Uterus (tissue), 3 donors: ENCODE measurements at regions not wholly inside any gene's neighbourhood (a gene's known extent, or its start where the extent isn't known, plus 50 kb on each side); places are given as distances from the start of the nearest gene placed in this dataset.

ENCODE experiments used
- DNase-seq, 2 donors: peaks; one replicate each; pipeline ENCODE4 v3.0.0-alpha.2; 2019 to 2020
- H3K27ac ChIP-seq, 2 donors: fragments of 200-600 bp; sonication (generic); 1 replicate in 1 of 2; 2 replicates in 1 of 2; pipeline ENCODE4 v1.5.1; 2016 to 2018
- H3K27me3 ChIP-seq, 2 donors: fragments of 200-600 bp; sonication (generic); one replicate each; pipeline ENCODE4 v1.5.1; 2018 to 2019; ENCODE audit warnings: control low read depth in 1 of 2
- H3K36me3 ChIP-seq, 2 donors: fragments of 200-600 bp; sonication (generic); one replicate each; pipeline ENCODE4 v1.5.1; 2019; ENCODE audit warnings: control low read depth in 1 of 2
- H3K4me1 ChIP-seq, 2 donors: fragments of 200-600 bp; sonication (generic); one replicate each; pipeline ENCODE4 v1.5.1; 2018 to 2019; ENCODE audit warnings: control low read depth in 1 of 2
- H3K4me3 ChIP-seq, 2 donors: fragments of 200-600 bp; sonication (generic); 1 replicate in 1 of 2; 2 replicates in 1 of 2; pipeline ENCODE4 v1.5.1; 2018 to 2019; ENCODE audit warnings: mild to moderate bottlenecking in 1 of 2
- H3K9me3 ChIP-seq, 2 donors: fragments of 200-600 bp; sonication (generic); one replicate each; pipeline ENCODE4 v1.5.1; 2019; ENCODE audit warnings: control low read depth in 1 of 2
- POLR2A ChIP-seq, 2 donors: fragments of 450-650 bp; IDR thresholded peaks; one replicate each; pipeline ENCODE4 v1.6.1; 2016; ENCODE audit warnings: antibody characterized with exemption in 2 of 2, mild to moderate bottlenecking in 1 of 2, moderate library complexity in 1 of 2
- intact Hi-C: fragments of 100-400 bp; cut with DNase I; formaldehyde crosslinking; loops from one replicate; pipeline ENCODE4 v1.15.1; 2023; ENCODE audit warnings: low total_unique reads
- TF ChIP-seq, protein P1 (sequence below), 4 experiments: fragments of 200-600 bp in 2 of 4; fragments of 450-650 bp in 2 of 4; sonication (generic) in 2 of 4; IDR thresholded peaks; one replicate each; pipeline ENCODE4 v1.5.1; 2016 to 2019; ENCODE audit warnings: antibody characterized with exemption in 4 of 4, mild to moderate bottlenecking in 2 of 4, moderate library complexity in 1 of 4
- donor health status: DM: yes; HTN: yes; CAD: no.

DNA sequence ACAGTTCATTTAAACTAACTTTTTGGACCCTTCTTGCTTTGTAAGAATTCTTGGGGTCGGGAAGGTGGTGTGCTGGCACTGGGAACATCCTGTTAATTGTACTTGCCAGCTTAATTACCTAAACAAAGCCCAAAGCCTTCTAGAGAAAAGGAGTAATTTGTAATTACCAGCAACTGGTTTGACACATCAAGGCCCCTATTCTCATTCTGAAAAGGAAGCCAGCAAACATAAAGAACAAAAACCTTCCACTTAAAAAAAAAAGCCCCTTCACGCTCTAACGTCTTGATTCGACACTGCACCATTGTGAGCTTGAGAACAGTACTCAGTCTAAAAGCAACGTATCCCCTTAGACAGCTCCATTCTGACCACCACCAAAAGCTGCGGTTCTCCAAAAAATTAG lies 74.7 kb upstream of the RPH3AL start:
- DNase-seq, result no peak
- H3K4me1 ChIP-seq, result no peaks in the 10 kb centered on the region
- TF ChIP-seq POLR2A (IDR thresholded peaks at IDR 0.05), result no peak
- TF ChIP-seq, protein P1, sequence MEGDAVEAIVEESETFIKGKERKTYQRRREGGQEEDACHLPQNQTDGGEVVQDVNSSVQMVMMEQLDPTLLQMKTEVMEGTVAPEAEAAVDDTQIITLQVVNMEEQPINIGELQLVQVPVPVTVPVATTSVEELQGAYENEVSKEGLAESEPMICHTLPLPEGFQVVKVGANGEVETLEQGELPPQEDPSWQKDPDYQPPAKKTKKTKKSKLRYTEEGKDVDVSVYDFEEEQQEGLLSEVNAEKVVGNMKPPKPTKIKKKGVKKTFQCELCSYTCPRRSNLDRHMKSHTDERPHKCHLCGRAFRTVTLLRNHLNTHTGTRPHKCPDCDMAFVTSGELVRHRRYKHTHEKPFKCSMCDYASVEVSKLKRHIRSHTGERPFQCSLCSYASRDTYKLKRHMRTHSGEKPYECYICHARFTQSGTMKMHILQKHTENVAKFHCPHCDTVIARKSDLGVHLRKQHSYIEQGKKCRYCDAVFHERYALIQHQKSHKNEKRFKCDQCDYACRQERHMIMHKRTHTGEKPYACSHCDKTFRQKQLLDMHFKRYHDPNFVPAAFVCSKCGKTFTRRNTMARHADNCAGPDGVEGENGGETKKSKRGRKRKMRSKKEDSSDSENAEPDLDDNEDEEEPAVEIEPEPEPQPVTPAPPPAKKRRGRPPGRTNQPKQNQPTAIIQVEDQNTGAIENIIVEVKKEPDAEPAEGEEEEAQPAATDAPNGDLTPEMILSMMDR (IDR thresholded peaks at IDR 0.05), result no peak
- no peak overlapping the region for H3K27ac ChIP-seq
- intact Hi-C loops, result no loop called here
- no peaks in the 10 kb centered on the region for H3K27me3 ChIP-seq
- no peaks in the 10 kb centered on the region for H3K9me3 ChIP-seq
- H3K4me3 ChIP-seq, result no peak overlapping the region
- no peaks in the 10 kb centered on the region for H3K36me3 ChIP-seq

DNA sequence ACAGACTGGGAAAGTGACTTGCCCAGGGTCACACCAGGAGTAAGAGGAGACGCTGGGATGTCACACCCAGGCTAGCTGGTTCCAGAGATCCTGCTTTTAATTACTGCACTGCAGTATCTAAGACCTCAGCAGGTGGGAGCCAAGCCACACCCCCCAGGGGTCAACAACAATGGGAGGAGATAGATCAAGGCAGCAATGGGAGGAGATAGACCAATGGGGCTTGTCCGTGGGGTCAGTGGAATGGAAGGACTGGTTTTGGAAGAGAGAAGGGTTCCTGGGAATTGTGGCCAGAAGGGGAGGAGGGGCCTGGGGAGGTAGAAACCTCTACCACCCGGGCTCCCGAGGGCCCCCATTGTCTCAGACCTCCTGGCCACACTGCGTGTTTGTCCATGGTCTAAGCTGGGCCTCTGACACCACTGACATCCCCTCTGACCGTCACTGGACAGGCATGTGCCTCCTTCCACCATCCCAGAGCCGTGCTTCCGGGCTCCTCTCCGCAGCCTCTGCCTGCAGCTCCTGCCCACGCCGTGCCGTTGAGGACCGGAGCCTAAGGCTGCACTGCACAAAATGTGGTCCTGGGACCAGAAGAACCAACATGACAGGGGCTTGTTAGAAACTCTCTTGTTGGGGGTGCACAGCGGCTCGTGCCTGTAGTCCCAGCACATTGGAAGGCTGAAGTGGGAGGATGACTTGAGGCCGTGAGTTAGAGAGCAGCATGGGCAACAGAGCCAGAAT lies 69.8 kb upstream of the RPH3AL start:
- no peaks in the 10 kb centered on the region for H3K27me3 ChIP-seq
- no peaks in the 10 kb centered on the region for H3K4me1 ChIP-seq
- H3K36me3 ChIP-seq, result no peaks in the 10 kb centered on the region
- no peak overlapping the region for H3K27ac ChIP-seq
- DNase-seq, result no peak
- no peaks in the 10 kb centered on the region for H3K9me3 ChIP-seq
- no peak overlapping the region for H3K4me3 ChIP-seq
- intact Hi-C loops, result no loop called here
- TF ChIP-seq POLR2A (IDR thresholded peaks at IDR 0.05), result no peak
- TF ChIP-seq, protein P1 (IDR thresholded peaks at IDR 0.05), result no peak

DNA sequence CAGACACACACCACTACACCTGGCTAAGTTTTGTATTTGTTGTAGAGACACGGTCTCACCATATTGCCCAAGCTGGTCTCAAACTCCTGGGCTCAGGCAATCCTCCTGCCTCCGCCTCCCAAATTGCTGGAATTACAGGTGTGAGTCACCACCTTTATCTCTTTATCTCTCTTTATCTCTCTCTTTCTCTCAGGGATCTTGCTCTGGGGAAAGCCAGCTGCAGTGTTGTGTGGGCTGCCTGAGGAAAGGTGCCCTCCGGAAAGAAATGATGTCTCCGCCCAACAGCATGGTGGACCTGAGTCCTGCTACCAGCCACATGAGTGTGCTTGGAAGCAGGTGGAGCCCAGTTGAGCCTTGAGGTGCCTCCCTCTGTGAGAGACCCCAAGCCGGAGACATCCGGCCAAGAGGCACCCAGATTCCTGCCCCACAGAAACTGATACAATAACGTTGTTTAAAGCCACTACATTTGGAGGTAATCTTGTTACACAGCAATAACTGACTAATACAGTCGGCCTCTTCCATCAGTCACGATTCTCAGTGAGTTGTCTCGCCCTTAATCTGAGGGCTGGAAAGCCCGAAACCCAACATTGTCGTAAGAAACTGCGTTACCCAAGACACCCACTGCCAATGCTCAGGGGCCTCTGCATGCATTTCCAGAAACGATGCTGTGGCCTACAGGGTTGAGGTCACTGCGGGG lies 68.0 kb upstream of the RPH3AL start:
- Histone ChIP-seq H3K27me3 (no peaks in the 10 kb centered on the region), H3K4me1 (no peaks in the 10 kb centered on the region), H3K9me3 (no peaks in the 10 kb centered on the region), H3K4me3 (no peak overlapping the region), H3K36me3 (no peaks in the 10 kb centered on the region), H3K27ac (no peak overlapping the region)
- TF ChIP-seq, protein P1 (IDR thresholded peaks at IDR 0.05), result no peak
- TF ChIP-seq POLR2A (IDR thresholded peaks at IDR 0.05), result no peak
- intact Hi-C loops, result no loop called here
- DNase-seq, result no peak

DNA sequence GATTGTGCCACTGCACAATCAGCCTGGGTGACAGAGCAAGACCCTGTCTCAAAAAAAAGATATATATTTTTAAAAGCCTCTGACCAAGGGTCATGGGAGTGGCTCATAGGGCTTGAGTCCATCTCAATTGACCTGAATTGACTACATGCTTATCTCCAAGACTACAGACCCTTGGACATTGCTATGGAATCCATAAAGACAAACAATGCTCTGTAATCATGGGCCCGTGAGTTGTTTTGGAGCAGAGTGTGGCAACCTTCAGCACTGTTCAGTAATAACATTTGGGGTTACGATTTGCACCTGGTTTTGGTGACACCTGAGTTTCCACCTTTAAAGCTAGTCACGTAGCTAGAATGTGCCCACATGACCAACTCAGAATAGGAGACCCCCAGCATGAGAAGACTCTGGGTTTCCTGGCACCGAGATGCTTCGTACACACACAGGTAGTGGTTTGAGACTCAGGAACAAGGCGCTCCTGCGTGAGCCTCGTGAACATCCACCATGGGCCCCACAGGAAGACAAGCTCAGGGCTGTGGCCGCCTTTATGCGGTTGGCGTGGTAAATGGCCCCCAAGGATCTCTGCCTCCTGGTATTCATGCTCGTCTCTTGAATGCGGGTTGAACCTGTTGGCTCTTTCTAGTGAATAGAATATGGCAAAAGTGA lies 66.6 kb upstream of the RPH3AL start:
- Histone ChIP-seq H3K27me3 (no peaks in the 10 kb centered on the region), H3K27ac (no peak overlapping the region), H3K4me1 (no peaks in the 10 kb centered on the region), H3K9me3 (no peaks in the 10 kb centered on the region), H3K4me3 (no peak overlapping the region), H3K36me3 (no peaks in the 10 kb centered on the region)
- no peak for TF ChIP-seq POLR2A (IDR thresholded peaks at IDR 0.05)
- TF ChIP-seq, protein P1 (IDR thresholded peaks at IDR 0.05), result no peak
- intact Hi-C loops, result no loop called here
- no peak for DNase-seq

DNA sequence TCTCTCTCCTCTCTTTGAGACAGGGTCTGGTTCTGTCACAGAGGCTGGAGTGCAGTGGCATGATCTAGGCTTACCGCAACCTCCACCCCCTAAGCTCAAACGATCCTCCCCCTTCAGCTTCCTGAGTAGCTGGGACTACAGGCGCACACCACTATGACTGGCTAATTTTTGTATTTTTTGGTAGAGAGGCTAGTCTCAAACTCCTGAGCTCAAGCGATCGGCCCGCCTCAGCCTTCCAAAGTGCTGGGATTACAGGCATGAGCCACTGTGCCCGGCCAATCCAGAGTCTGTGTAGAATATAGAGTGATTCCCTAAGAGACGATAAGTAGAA lies 65.8 kb upstream of the RPH3AL start:
- Histone ChIP-seq H3K36me3 (no peaks in the 10 kb centered on the region), H3K9me3 (no peaks in the 10 kb centered on the region), H3K27ac (no peak overlapping the region), H3K4me1 (no peaks in the 10 kb centered on the region), H3K4me3 (no peak overlapping the region), H3K27me3 (no peaks in the 10 kb centered on the region)
- TF ChIP-seq, protein P1 (IDR thresholded peaks at IDR 0.05), result no peak
- no peak for TF ChIP-seq POLR2A (IDR thresholded peaks at IDR 0.05)
- DNase-seq, result no peak
- intact Hi-C loops, result no loop called here
